K562 (cell line): ENCODE measurements at regions not wholly inside any gene's neighbourhood (a gene's known extent, or its start where the extent isn't known, plus 50 kb on each side); places are given as distances from the start of the nearest gene placed in this dataset.

Source experiments
- ETV6 ChIP-seq, 3 experiments: fragments of 150-350 bp in 1 of 3; sonication (generic) in 1 of 3; formaldehyde crosslinking in 1 of 3; IDR thresholded peaks; 2 replicates each; pipeline versions ENCODE4 v1.6.1 to v1.8.0; 2014 to 2022; ENCODE audit warnings: borderline replicate concordance in 2 of 3, low read depth in 2 of 3, antibody characterized with exemption in 1 of 3, low read length in 1 of 3, mild to moderate bottlenecking in 1 of 3, missing genetic modification reagents in 1 of 3
- SMAD1 ChIP-seq: fragments of 150-350 bp; IDR thresholded peaks from 2 replicates; pipeline ENCODE4 v1.6.1; 2014; ENCODE audit warnings: low read length, low read depth; ENCODE audit not compliant: partially characterized antibody
- ZNF24 ChIP-seq: fragments of 450-650 bp; IDR thresholded peaks from 2 replicates; pipeline ENCODE4 v1.6.1; 2016
- ZNF583 ChIP-seq: fragments of 250-450 bp; sonication (Bioruptor Pico); IDR thresholded peaks from 2 replicates; pipeline ENCODE4 v1.4.0; 2020
- ZNF699 ChIP-seq: fragments of 250-450 bp; sonication (Bioruptor Pico); IDR thresholded peaks from 2 replicates; pipeline ENCODE4 v1.8.0; 2021; ENCODE audit warnings: mild to moderate bottlenecking, moderate library complexity; ENCODE audit not compliant: insufficient replicate concordance
- ZSCAN29 ChIP-seq: fragments of 450-650 bp; IDR thresholded peaks from 2 replicates; pipeline ENCODE4 v1.6.1; 2017
- TF ChIP-seq, protein P1 (sequence below): fragments of 450-650 bp; IDR thresholded peaks from 2 replicates; pipeline ENCODE4 v1.6.1; 2017; ENCODE audit warnings: mild to moderate bottlenecking, moderate library complexity
- TF ChIP-seq, protein P2 (sequence below), 2 experiments: fragments of 150-350 bp in 1 of 2; IDR thresholded peaks; 2 replicates each; pipeline ENCODE4 v1.6.1; 2012 to 2016; ENCODE audit warnings: low read depth in 2 of 2, low read length in 2 of 2, mild to moderate bottlenecking in 1 of 2, moderate library complexity in 1 of 2
- TF ChIP-seq, protein P3 (sequence below): fragments of 200-600 bp; sonication (generic); IDR thresholded peaks from one replicate; pipeline ENCODE4 v1.6.1; 2012; ENCODE audit warnings: mild to moderate bottlenecking, low read depth, low read length, inconsistent platforms
- TF ChIP-seq, protein P4 (sequence below): fragments of 250-450 bp; sonication (Bioruptor Pico); IDR thresholded peaks from 2 replicates; pipeline ENCODE4 v1.5.1; 2021; ENCODE audit warnings: mild to moderate bottlenecking

DNA sequence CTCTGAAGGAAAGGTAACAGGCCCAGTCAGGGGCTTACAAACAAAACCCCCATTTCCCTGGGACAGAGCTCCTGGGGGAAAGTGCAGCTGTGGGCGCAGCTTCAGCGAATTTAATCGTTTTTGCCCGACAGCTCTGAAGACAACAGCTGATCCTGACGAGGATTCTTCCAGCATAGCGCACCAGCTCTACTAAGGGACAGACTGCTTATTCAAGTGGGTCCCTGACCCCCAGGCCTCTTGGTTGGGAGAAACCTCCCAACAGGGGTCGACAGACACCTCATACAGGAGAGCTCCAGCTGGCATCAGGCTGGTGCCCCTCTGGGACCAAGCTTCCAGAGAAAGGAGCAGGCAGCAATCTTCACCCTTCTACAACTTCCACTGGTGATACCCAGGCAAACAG, 486.7 kb downstream of the PRR32 start (continued):
- TF ChIP-seq, protein P1, sequence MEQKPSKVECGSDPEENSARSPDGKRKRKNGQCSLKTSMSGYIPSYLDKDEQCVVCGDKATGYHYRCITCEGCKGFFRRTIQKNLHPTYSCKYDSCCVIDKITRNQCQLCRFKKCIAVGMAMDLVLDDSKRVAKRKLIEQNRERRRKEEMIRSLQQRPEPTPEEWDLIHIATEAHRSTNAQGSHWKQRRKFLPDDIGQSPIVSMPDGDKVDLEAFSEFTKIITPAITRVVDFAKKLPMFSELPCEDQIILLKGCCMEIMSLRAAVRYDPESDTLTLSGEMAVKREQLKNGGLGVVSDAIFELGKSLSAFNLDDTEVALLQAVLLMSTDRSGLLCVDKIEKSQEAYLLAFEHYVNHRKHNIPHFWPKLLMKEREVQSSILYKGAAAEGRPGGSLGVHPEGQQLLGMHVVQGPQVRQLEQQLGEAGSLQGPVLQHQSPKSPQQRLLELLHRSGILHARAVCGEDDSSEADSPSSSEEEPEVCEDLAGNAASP: no peak
- TF ChIP-seq ZNF699 (CRISPR knock-in tag) (no peak), ZSCAN29 (no peak), ZNF583 (CRISPR knock-in tag) (no peak), SMAD1 (no peak), ETV6 (IDR thresholded peaks at IDR 0.05; ENCODE audit: borderline replicate concordance in 1 of 2, low read depth in 2 of 2, low read length in 1 of 2) (no peak), ETV6 (CRISPR knock-in tag; IDR thresholded peaks at IDR 0.05; ENCODE audit: borderline replicate concordance) (no peak), ZNF24 (no peak)
- TF ChIP-seq, protein P2, sequence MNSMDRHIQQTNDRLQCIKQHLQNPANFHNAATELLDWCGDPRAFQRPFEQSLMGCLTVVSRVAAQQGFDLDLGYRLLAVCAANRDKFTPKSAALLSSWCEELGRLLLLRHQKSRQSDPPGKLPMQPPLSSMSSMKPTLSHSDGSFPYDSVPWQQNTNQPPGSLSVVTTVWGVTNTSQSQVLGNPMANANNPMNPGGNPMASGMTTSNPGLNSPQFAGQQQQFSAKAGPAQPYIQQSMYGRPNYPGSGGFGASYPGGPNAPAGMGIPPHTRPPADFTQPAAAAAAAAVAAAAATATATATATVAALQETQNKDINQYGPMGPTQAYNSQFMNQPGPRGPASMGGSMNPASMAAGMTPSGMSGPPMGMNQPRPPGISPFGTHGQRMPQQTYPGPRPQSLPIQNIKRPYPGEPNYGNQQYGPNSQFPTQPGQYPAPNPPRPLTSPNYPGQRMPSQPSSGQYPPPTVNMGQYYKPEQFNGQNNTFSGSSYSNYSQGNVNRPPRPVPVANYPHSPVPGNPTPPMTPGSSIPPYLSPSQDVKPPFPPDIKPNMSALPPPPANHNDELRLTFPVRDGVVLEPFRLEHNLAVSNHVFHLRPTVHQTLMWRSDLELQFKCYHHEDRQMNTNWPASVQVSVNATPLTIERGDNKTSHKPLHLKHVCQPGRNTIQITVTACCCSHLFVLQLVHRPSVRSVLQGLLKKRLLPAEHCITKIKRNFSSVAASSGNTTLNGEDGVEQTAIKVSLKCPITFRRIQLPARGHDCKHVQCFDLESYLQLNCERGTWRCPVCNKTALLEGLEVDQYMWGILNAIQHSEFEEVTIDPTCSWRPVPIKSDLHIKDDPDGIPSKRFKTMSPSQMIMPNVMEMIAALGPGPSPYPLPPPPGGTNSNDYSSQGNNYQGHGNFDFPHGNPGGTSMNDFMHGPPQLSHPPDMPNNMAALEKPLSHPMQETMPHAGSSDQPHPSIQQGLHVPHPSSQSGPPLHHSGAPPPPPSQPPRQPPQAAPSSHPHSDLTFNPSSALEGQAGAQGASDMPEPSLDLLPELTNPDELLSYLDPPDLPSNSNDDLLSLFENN (IDR thresholded peaks at IDR 0.05; ENCODE audit: low read depth in 2 of 2, low read length in 2 of 2): no peak
- TF ChIP-seq, protein P3, sequence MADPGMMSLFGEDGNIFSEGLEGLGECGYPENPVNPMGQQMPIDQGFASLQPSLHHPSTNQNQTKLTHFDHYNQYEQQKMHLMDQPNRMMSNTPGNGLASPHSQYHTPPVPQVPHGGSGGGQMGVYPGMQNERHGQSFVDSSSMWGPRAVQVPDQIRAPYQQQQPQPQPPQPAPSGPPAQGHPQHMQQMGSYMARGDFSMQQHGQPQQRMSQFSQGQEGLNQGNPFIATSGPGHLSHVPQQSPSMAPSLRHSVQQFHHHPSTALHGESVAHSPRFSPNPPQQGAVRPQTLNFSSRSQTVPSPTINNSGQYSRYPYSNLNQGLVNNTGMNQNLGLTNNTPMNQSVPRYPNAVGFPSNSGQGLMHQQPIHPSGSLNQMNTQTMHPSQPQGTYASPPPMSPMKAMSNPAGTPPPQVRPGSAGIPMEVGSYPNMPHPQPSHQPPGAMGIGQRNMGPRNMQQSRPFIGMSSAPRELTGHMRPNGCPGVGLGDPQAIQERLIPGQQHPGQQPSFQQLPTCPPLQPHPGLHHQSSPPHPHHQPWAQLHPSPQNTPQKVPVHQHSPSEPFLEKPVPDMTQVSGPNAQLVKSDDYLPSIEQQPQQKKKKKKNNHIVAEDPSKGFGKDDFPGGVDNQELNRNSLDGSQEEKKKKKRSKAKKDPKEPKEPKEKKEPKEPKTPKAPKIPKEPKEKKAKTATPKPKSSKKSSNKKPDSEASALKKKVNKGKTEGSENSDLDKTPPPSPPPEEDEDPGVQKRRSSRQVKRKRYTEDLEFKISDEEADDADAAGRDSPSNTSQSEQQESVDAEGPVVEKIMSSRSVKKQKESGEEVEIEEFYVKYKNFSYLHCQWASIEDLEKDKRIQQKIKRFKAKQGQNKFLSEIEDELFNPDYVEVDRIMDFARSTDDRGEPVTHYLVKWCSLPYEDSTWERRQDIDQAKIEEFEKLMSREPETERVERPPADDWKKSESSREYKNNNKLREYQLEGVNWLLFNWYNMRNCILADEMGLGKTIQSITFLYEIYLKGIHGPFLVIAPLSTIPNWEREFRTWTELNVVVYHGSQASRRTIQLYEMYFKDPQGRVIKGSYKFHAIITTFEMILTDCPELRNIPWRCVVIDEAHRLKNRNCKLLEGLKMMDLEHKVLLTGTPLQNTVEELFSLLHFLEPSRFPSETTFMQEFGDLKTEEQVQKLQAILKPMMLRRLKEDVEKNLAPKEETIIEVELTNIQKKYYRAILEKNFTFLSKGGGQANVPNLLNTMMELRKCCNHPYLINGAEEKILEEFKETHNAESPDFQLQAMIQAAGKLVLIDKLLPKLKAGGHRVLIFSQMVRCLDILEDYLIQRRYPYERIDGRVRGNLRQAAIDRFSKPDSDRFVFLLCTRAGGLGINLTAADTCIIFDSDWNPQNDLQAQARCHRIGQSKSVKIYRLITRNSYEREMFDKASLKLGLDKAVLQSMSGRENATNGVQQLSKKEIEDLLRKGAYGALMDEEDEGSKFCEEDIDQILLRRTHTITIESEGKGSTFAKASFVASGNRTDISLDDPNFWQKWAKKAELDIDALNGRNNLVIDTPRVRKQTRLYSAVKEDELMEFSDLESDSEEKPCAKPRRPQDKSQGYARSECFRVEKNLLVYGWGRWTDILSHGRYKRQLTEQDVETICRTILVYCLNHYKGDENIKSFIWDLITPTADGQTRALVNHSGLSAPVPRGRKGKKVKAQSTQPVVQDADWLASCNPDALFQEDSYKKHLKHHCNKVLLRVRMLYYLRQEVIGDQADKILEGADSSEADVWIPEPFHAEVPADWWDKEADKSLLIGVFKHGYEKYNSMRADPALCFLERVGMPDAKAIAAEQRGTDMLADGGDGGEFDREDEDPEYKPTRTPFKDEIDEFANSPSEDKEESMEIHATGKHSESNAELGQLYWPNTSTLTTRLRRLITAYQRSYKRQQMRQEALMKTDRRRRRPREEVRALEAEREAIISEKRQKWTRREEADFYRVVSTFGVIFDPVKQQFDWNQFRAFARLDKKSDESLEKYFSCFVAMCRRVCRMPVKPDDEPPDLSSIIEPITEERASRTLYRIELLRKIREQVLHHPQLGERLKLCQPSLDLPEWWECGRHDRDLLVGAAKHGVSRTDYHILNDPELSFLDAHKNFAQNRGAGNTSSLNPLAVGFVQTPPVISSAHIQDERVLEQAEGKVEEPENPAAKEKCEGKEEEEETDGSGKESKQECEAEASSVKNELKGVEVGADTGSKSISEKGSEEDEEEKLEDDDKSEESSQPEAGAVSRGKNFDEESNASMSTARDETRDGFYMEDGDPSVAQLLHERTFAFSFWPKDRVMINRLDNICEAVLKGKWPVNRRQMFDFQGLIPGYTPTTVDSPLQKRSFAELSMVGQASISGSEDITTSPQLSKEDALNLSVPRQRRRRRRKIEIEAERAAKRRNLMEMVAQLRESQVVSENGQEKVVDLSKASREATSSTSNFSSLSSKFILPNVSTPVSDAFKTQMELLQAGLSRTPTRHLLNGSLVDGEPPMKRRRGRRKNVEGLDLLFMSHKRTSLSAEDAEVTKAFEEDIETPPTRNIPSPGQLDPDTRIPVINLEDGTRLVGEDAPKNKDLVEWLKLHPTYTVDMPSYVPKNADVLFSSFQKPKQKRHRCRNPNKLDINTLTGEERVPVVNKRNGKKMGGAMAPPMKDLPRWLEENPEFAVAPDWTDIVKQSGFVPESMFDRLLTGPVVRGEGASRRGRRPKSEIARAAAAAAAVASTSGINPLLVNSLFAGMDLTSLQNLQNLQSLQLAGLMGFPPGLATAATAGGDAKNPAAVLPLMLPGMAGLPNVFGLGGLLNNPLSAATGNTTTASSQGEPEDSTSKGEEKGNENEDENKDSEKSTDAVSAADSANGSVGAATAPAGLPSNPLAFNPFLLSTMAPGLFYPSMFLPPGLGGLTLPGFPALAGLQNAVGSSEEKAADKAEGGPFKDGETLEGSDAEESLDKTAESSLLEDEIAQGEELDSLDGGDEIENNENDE: no peak
- TF ChIP-seq, protein P4, sequence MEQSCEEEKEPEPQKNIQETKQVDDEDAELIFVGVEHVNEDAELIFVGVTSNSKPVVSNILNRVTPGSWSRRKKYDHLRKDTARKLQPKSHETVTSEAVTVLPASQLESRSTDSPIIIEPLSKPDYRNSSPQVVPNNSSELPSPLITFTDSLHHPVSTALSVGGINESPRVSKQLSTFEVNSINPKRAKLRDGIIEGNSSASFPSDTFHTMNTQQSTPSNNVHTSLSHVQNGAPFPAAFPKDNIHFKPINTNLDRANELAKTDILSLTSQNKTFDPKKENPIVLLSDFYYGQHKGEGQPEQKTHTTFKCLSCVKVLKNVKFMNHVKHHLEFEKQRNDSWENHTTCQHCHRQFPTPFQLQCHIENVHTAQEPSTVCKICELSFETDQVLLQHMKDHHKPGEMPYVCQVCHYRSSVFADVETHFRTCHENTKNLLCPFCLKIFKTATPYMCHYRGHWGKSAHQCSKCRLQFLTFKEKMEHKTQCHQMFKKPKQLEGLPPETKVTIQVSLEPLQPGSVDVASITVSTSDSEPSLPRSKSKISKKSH: no peak
